K562 (cell line): ENCODE measurements at regions not wholly inside any gene's neighbourhood (a gene's known extent, or its start where the extent isn't known, plus 50 kb on each side); places are given as distances from the start of the nearest gene placed in this dataset.

Source experiments
- ATAC-seq: fragments of 200-7000 bp; cut with Tn5 transposase; 3 replicates; pipeline ENCODE4 v1.9.1; 2020; ENCODE audit warnings: moderate library complexity
- BruUV-seq: library from RNA; stranded (reverse); fragments of 400-500 nt; replicated peaks from 2 replicates; lab custom pipeline; 2021; lab: Mats Ljungman, UMichigan
- CTCF ChIA-PET: fragments of 300-600 bp; formaldehyde crosslinking; extraction: SDS; loops from one replicate; lab custom pipeline; 2021; ENCODE audit warnings: low intra/inter-chr PET ratio; lab: Yijun Ruan, JAX
- POLR2A ChIA-PET: fragments of 300-600, 350-650 bp; sonication (Branson Sonifier 250); formaldehyde crosslinking; extraction: SDS; loops from one replicate; lab custom pipeline; 2021; ENCODE audit warnings: antibody characterized with exemption, inconsistent platforms; lab: Yijun Ruan, JAX
- DNase-seq, 4 experiments: peaks; one replicate each; pipeline versions ENCODE4 v3.0.0 to v3.0.0-alpha.2; 2011 to 2018; ENCODE audit warnings: low spot score in 3 of 4, mixed read lengths in 3 of 4; ENCODE audit errors: extremely low read depth in 1 of 4
- FAIRE-seq: peaks from 2 replicates; lab custom pipeline; 2011; peaks lifted over from hg19 to GRCh38; lab: Jason Lieb, UNC
- H2AFZ ChIP-seq: 2 replicates; pipeline ENCODE4 v1.6.0; 2011; ENCODE audit warnings: low read depth, low read length, control low read depth, inconsistent platforms
- H3K27ac ChIP-seq: fragments of 200-600 bp; 3 replicates; pipeline ENCODE4 v1.8.0; 2011; ENCODE audit warnings: low read depth, mild to moderate bottlenecking, control low read depth, inconsistent platforms, low read length, moderate library complexity, mixed read lengths; ENCODE audit errors: extremely low read depth
- H3K27me3 ChIP-seq, 2 experiments: fragments of 300-600 bp in 1 of 2; 2 replicates in 1 of 2; 3 replicates in 1 of 2; pipeline versions ENCODE4 v1.6.0 to v1.8.0; 2011; ENCODE audit warnings: inconsistent platforms in 2 of 2, low read length in 2 of 2, mild to moderate bottlenecking in 1 of 2, mixed read lengths in 1 of 2, moderate library complexity in 1 of 2; ENCODE audit not compliant: control insufficient read depth in 2 of 2, insufficient read depth in 2 of 2
- H3K36me3 ChIP-seq: fragments of 300-600 bp; 3 replicates; pipeline ENCODE4 v1.8.0; 2011; ENCODE audit warnings: mild to moderate bottlenecking, low read length, inconsistent platforms; ENCODE audit not compliant: control insufficient read depth, insufficient read depth
- H3K4me1 ChIP-seq, 2 experiments: fragments of 200-600 bp in 1 of 2; replicated peaks in 1 of 2; 2 replicates in 1 of 2; 3 replicates in 1 of 2; pipeline versions ENCODE4 v1.5.1 to v1.8.0; 2011; ENCODE audit warnings: inconsistent platforms in 2 of 2, low read length in 2 of 2, mild to moderate bottlenecking in 1 of 2, mixed read lengths in 1 of 2, moderate library complexity in 1 of 2; ENCODE audit not compliant: control insufficient read depth in 2 of 2, insufficient read depth in 2 of 2
- H3K4me2 ChIP-seq: 2 replicates; pipeline ENCODE4 v1.6.1; 2011; ENCODE audit warnings: low read length, control low read depth, inconsistent platforms, mixed read lengths; ENCODE audit not compliant: insufficient read depth
- H3K4me3 ChIP-seq: fragments of 200-600 bp; sonication (generic), shearing (Covaris generic); 2 replicates; pipeline ENCODE4 v1.5.1; 2016; ENCODE audit warnings: control low read depth, inconsistent platforms
- H3K79me2 ChIP-seq: fragments of 200-600 bp; 3 replicates; pipeline ENCODE4 v1.8.0; 2011; ENCODE audit warnings: low read length, inconsistent platforms; ENCODE audit not compliant: control insufficient read depth, insufficient read depth
- H3K9ac ChIP-seq, 2 experiments: 2 replicates each; pipeline versions ENCODE4 v1.6.0 to v1.6.1; 2011; ENCODE audit warnings: low read depth in 2 of 2, low read length in 2 of 2, control low read depth in 1 of 2, inconsistent platforms in 1 of 2, mild to moderate bottlenecking in 1 of 2, mixed read lengths in 1 of 2; ENCODE audit not compliant: insufficient read depth in 1 of 2
- H3K9me1 ChIP-seq: one replicate; pipeline ENCODE4 v1.6.0; 2011; ENCODE audit warnings: inconsistent platforms, mild to moderate bottlenecking, low read length, moderate library complexity; ENCODE audit not compliant: control insufficient read depth, insufficient read depth
- H3K9me3 ChIP-seq: replicated peaks from 2 replicates; pipeline ENCODE4 v1.5.1; 2011; ENCODE audit warnings: low read depth, low read length, inconsistent platforms; ENCODE audit not compliant: control insufficient read depth, insufficient read depth
- H4K20me1 ChIP-seq: replicated peaks from 2 replicates; pipeline ENCODE4 v1.6.1; 2011; ENCODE audit warnings: low read length, inconsistent platforms, mixed read lengths; ENCODE audit not compliant: control insufficient read depth, insufficient read depth
- ATF3 ChIP-seq, 2 experiments: fragments of 450-650 bp in 1 of 2; sonication (generic) in 1 of 2; formaldehyde crosslinking in 1 of 2; IDR thresholded peaks in 1 of 2; conservative IDR thresholded peaks in 1 of 2; 2 replicates each; pipeline versions ENCODE4 v1.6.1 to v1.8.1; 2016 to 2023; ENCODE audit warnings: mild to moderate bottlenecking in 2 of 2, moderate library complexity in 2 of 2, inconsistent platforms in 1 of 2, missing genetic modification reagents in 1 of 2
- CTBP1 ChIP-seq: fragments of 450-650 bp; IDR thresholded peaks from 2 replicates; pipeline ENCODE4 v1.6.1; 2016; ENCODE audit warnings: borderline replicate concordance
- IRF1 ChIP-seq: sonication (generic); formaldehyde crosslinking; IDR thresholded peaks from 2 replicates; pipeline ENCODE4 v1.8.0; 2022; ENCODE audit warnings: missing genetic modification reagents, mild to moderate bottlenecking, borderline replicate concordance
- PHB2 ChIP-seq: fragments of 450-650 bp; IDR thresholded peaks from 2 replicates; pipeline ENCODE4 v1.6.1; 2017; ENCODE audit warnings: low read depth
- SAFB ChIP-seq: fragments of 200-400 bp; formaldehyde crosslinking; IDR thresholded peaks from 2 replicates; pipeline ENCODE4 v1.6.1; 2017; ENCODE audit warnings: low read depth, low read length, borderline replicate concordance
- SMARCA4 ChIP-seq: fragments of 450-650 bp; IDR thresholded peaks from 2 replicates; pipeline ENCODE4 v1.6.1; 2016
- ZFP91 ChIP-seq: sonication (generic); formaldehyde crosslinking; IDR thresholded peaks from 2 replicates; pipeline ENCODE4 v1.8.0; 2022; ENCODE audit warnings: mild to moderate bottlenecking, missing genetic modification reagents
- ZMIZ1 ChIP-seq, 2 experiments: fragments of 150-350 bp in 1 of 2; IDR thresholded peaks; 2 replicates each; pipeline ENCODE4 v1.6.1; 2012 to 2016; ENCODE audit warnings: low read depth in 2 of 2, low read length in 2 of 2, mild to moderate bottlenecking in 1 of 2, moderate library complexity in 1 of 2
- ZNF165 ChIP-seq: fragments of 250-450 bp; sonication (Bioruptor Pico); IDR thresholded peaks from 2 replicates; pipeline ENCODE4 v1.4.0; 2020; ENCODE audit warnings: borderline replicate concordance
- ZNF311 ChIP-seq: fragments of 250-450 bp; sonication (Bioruptor Pico); IDR thresholded peaks from 2 replicates; pipeline ENCODE4 v1.4.0; 2020; ENCODE audit warnings: mild to moderate bottlenecking, moderate library complexity
- ZNF668 ChIP-seq: fragments of 250-450 bp; sonication (Bioruptor Pico); IDR thresholded peaks from 2 replicates; pipeline ENCODE4 v1.8.0; 2022; ENCODE audit warnings: mild to moderate bottlenecking, inconsistent platforms
- in situ Hi-C: fragments of 300-500 bp; cut with MboI; formaldehyde crosslinking; loops from 4 replicates; pipeline ENCODE4 v1.15.0; 2018; ENCODE audit warnings: inconsistent platforms, mixed read lengths
- intact Hi-C: fragments of 100-400 bp; cut with micrococcal nuclease; formaldehyde crosslinking; loops from 2 replicates; pipeline ENCODE4 v1.14.2; 2022

- Histone ChIP-seq H3K79me2 (no peaks in the 10 kb centered on the region), H3K36me3 (no peaks in the 10 kb centered on the region), H3K4me2 (no peak overlapping the region), H3K4me3 (no peak overlapping the region), H2AFZ (no peak overlapping the region), H3K9ac (no peak overlapping the region), H4K20me1 (no peaks in the 10 kb centered on the region), H3K9me1 (no peaks in the 10 kb centered on the region), H3K4me1 (peaks cover 0 to 5% of the 10 kb centered on the region in 2 experiments; a peak in 2 of 5 replicates), H3K9me3 (no peaks in the 10 kb centered on the region), H3K27me3 (peaks cover 4 to 27% of the 10 kb centered on the region in 2 experiments), H3K27ac (no peak overlapping the region)
- ChIA-PET POLR2A (interaction anchor here (0.7 to 1.5 kb wide), 2 partner anchors 14 to 110 kb away, joined by 4 read pairs; no protein-coding TSS in a partner anchor), CTCF (no interaction called here)
- in situ Hi-C loops (no loop called here), intact Hi-C loops (loop anchor here (5.0 to 10.0 kb wide), 2 partner anchors 213 to 410 kb away; no protein-coding TSS in a partner anchor)
- DNase-seq, result no peak
- no peak for FAIRE-seq
- TF ChIP-seq ZNF668 (CRISPR knock-in tag) (no peak), ZFP91 (CRISPR knock-in tag) (no peak), ZNF311 (CRISPR knock-in tag) (no peak), ATF3 (IDR thresholded peaks at IDR 0.05) (no peak), ATF3 (CRISPR knock-in tag; conservative IDR thresholded peaks at IDR 0.05) (no peak), IRF1 (CRISPR knock-in tag) (no peak), PHB2 (no peak), SMARCA4 (no peak), SAFB (no peak), CTBP1 (no peak), ZMIZ1 (IDR thresholded peaks at IDR 0.05; ENCODE audit: low read depth in 2 of 2, low read length in 2 of 2) (no peak), ZNF165 (CRISPR knock-in tag) (no peak)
- no peak for ATAC-seq
- BruUV-seq, result no TSS peak
Measured at GRCh38 chr5:171634511-171634910, 151.1 kb upstream of the SMIM23 start.
